GM19240 (cell line): ENCODE measurements at regions not wholly inside any gene's neighbourhood (a gene's known extent, or its start where the extent isn't known, plus 50 kb on each side); places are given as distances from the start of the nearest gene placed in this dataset.

ENCODE experiments used
- DNase-seq: peaks from one replicate; pipeline ENCODE4 v3.0.0; 2011; ENCODE audit warnings: low spot score; ENCODE audit not compliant: insufficient read length

DNA sequence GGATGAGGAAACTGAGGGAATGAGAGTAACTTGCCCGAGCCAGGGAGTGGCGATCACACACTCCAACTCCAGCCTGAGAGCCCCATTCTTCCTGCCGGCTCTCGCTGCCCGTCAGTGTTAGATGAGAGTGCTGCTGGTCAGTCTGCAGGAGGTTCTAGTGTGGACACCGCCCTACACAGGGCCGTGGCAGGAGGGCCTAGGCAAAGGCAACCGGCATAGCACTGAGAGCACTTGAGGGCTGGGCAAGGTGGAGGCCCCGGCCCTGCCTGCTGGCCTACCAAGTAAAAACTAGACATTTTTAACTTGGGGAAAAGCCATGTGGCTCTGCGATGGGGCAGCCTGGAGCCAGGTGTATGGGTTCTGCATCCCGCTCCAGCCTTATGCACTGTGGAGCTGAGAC is 354.8 kb downstream of the SEC14L1 start:
- no peak for DNase-seq

DNA sequence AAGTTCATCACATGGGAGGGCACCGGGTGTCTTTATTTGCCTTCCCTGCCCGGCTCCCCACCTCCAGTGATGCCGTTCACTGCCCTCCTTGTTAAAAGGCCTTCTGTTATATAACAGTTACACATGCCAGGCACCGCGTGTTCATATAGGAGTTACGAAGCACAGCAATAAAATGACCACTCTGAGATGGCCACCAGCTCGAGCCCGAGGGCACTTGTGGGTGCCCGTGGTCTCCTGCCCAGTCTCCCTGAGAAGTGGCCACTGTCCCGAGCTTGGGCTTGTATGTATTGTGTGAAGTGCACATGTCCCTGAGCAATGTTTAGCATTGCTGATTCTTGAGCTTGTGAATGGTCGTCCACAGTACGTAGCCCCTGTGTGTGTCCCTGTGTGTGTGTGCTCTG is 355.6 kb downstream of the SEC14L1 start:
- DNase-seq, result no peak

DNA sequence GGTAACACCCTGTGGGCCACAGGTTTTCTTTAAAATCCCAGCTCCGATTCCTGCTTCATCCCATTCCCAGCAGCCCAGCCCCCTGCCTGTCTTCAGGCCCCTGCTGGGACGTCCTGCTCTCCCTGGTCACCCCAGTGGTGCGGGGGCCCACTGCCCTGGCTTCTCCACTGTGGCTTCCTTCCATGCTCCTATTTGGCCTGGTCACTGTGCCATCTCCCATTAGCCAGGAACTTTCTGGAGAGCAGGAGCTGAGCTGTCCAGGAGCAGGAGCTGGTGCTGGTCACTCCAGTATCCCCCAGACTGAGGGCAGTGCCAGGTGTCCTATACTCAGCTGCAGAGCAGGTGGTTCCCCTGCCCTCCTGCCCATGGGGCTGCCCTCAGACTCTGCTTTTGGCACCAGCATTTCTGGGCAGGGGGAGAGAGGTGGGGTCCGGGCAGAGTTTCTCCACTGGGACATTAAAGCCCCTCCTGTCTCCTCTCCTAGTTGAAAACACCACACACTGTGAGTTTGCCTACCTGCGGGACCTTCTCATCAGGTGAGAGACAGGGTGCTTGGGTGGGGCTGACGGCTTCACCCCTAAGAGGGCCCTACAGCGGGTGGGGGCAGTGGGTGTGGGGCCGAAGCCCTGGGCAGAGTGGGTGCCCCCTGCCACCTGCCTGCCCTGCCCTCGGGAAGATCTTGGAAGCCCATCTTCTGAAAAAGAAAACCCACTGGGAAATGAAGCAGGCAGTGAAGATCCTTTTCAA is 356.2 kb downstream of the SEC14L1 start:
- no peak for DNase-seq

DNA sequence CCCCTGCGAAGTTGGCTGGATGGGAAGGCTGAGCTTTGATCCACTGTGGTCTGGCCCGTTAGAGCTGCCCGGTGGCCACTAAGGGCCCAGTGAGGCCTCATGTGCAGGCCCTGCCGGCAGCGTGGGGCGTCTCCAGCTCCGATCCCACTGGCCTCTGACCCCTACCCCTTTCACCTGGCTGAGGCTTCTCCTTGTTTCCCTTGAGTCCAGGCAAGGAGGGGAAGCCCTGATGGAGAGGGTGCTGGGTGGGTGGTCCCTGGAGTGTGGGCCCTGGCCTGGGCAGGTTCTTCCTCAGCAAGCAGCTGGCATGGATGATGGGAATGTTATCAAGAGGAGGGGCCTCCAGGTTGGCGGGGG is 356.8 kb downstream of the SEC14L1 start:
- DNase-seq, result no peak

DNA sequence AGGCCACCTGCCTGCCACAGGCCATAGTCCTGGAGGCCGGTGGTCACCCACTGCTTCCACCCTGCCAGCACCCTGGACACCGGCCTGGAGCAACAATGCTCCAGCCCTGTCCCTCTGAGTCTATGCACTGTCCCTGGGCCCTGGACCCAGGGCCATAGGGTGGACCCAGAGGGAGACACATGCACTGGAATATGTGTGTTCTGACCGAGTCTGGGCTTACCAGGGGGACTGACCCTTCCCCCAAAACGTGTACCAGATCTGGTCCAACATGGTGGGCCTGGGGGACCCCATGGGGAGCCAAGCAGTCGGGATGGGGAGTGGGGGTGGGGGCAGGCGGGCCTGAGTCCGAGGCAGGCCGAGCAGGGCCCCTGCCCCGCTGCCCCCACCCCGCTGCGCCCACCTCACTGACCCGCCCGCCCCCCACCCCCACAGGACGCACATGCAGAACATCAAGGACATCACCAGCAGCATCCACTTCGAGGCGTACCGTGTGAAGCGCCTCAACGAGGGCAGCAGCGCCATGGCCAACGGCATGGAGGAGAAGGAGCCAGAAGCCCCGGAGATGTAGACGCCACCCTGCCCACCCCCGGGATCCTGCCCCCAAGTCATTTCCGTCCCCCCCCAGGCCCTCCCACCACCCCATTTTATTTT is 357.4 kb downstream of the SEC14L1 start:
- no peak for DNase-seq

DNA sequence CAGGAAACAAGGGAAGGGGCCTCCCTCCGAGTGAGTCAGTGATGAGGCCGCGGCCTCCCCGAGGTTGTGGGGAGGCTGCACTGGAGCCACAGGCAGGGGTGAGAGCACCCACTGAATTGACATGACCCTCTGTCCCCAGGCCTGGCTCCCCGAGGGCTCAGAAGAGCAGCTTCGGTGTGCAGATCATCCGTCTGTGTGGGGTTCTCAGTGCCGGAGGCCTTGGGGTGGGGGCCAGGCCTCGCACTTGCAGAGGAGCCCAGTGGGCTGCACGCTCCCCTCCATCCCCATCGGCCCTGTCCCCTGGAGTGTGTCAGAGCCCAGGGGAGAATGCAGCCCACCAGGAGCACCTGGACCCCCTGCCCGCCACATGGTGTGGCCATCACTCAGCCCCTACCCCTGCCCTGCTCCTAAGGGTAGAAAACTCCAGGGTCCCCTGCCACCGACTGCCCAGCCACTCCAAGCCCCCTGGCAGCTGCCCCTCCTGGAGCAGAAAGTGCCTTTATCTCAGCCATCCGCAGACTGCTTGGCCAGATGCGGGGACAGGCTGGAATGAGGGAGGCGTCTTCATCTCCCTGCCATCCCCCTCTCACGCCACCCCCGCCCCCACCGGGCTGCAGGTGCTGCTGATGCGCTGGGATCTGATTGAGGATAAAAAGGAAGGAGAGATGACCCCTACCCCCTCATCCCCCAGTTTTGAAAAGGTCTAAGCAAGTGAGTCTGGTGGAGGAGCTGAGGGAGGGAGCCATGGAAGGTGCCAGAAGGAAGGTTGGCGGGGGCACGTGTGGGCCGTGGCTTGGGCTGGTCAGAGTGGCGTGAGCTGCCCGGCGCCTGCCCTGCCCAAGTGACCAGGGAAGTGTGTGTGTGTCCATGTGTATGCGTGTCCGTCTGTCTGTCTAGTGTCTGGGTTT is 358.3 kb downstream of the SEC14L1 start:
- DNase-seq, result no peak

DNA sequence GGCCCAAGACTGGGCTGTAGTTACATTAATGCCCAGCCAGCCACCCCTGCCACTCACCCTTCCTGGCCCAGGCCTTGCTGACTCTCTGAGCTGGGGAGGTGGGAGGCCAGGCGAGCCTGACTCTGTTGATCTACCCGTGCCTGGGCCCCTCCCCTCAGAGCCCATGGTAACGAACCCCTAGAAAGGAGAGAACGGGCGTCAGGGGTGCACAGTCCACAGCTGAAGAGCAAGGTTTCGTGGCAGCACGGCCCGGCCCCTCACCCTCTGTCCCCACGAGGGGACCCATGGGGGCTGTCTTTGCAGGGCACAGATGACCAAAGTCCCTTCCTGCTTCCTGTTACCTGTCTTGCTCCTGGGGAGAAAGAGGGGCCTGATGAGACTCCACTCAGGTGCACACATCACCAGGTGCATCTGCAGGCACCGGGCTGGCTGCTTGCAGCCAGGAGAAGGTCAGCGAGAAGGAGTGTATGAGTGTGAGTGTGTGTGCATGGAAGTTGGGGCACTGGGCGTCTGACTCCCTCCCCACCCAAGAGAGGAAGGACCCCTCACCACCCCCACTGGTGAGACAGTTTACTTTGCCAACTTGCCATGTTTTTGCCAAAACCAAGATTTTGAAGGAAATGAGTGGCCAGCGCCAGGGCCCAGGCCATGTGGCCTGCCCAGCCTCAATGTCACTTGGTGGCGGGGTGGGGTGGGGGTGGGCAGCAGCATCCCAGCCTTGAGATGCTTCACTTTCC is 359.1 kb downstream of the SEC14L1 start:
- no peak for DNase-seq

DNA sequence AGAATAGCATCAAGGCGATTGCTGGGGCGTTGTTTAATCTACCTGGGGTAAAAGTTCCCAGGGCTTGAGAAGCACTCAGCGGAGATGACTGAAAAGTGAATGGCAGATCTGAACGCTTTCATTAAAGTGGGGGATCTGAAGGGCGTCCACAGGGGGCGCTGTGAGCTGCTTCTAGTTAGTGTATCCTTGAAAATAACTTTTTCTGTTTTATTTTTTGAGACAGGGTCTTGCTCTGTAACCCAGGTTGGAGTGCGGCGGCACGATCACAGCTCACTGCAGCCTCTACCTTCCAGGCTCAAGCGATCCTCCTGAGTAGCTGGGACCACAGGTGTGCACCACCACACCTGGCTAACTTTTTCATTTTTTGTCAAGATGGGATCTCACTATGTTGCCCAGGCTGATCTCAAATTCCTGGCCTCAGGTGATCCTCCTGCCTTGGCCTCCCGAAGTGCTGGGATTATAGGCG is 360.4 kb downstream of the SEC14L1 start:
- no peak for DNase-seq

DNA sequence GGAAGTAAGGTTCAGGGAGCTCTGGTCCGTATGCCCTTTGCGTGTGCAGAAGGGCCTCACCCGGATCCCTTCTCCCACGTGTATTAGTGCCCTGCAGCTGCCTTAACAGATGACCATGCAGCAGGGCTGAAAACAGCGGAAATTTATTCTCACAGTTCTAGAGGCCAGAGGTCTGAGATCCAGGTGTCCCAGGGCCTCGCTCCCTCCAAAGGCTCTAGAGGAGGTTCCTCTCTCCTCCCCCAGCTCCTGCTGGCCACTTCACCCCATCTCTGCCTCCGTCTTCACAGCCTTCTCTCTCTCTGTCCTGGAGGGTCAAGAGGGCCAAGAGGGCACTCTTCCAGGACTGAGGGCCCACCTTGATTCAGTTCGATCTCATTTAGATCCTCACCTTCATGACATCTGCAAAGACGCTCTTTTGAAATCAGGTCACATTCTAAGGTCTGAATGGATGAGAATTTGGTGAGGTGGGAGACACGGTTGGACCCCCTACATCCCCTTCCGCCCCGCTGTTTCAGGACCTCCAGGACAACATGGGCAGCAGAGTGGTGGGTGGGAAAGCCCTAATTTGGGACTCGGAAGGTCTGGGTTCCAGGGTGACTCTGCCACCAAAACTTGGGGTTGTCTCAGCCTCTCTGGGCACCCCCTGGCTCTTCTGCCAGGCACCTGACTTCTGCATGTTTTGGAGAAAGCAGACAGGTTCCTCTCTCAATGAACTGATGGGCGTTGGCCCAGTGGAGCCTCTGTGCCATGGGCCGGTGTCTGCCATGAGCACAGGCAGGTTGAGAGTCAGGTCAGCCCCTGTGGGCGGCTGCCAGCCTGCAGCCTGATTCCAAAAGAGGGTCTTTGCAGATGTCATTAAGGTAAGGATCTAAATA is 361.2 kb downstream of the SEC14L1 start:
- no peak for DNase-seq

DNA sequence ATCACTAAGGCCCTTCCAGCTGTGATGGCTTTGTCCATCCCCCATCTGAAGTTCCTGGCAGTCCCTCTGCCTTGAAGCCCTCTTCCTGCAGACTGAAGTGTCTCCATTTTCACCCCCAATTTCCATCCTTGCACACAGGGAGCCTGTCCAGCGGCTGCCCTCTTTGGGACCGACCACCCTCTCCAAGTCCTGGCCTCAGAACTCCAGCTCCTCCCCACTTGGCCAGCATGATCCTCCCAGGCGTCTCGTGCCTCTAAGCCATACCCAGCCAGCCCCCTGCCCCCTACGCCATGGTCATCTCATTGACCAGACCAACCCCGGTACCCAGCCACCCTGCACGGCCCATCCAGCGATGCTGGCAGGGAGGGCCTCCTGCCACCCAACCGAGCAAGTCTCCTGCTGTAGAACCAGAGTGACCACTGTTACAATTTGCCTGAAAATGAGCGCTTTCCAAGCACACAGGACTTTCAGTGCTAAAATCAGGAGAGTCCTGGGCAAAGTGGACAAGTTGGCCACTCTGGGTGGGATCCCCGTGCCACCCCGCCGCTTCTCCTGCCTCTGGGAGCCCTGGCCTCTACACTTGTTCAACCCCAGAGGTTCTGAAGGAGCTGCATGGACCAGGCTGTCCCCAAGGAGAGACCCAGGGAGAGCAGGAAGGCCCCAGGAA is 362.0 kb downstream of the SEC14L1 start:
- DNase-seq, result no peak

DNA sequence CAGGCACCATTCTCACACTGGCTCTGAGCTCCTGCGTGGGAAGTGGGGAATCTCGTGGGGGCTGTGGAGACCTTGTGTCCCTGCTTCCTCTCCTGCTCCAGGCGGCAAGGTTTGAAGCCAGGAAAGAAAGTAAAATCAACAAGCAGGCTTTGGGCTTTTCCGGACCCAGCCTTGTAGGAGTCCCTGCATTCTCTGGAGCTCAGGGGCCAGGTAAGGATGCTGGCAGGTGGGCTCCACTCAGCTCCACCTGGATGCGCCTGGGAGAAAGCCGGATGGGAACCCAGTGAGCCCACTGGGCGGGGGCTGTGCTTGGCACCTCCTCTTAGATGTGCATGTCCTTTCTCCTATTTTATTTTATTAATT is 362.5 kb downstream of the SEC14L1 start:
- DNase-seq, result no peak

DNA sequence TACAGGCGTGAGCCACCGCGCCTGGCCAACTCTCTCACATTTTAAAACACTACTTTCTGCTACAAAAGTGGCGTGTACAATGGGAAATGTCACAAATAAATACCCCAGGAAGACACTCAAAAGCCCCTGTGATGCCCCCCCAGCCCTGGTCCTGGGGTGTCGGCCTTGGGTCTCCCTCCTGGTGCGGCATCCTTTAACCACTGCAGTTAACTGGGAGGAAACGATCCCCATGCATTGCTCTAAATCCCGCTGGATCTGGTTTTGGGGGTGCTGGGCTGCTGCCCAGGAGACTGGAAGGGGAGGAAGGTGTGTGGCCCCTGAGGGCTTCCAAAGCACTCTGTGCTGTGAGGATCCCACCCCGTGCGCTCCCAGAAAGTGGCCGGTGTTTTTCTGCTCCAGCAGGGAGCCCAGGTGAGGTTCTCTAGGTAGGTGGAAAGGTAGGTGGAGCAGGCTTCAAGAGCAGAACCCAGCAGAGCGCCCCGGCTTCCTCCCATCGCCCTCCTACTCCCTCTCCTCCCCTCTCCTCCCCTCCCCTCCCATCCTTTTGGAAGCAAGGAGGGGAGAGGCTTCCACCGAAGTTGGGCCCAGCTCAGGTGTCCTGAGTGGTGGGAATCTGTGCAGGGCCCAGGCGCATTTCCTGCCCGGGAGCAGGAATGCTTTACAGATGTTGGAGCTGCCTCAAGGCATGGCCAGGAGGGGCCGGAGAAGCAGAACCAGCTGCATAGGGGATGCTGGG is 363.3 kb downstream of the SEC14L1 start:
- DNase-seq, result no peak

DNA sequence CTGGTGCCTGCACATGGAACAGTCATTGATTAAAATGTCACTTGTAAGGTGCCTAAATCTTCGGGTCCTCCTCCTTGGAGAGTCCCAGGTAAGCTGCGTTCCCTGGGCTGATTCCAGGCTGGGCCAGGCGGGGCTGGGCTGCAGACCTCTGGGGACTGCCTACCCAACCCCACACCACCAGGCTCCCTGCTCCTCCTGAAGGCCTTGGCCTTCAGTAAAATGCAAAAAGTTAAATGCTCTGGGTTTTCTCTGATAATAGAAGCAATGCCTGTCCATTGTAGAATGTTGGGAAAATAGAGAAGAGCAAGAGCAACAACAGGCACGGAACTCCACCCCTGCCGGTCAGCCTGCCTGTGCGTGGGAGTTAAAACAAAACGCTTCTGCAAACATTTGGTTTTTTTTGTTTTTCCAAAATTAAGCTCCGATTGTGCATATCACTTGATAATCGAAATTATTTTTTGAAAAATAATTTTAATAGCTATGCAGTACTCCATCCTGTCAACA is 363.9 kb downstream of the SEC14L1 start:
- no peak for DNase-seq

DNA sequence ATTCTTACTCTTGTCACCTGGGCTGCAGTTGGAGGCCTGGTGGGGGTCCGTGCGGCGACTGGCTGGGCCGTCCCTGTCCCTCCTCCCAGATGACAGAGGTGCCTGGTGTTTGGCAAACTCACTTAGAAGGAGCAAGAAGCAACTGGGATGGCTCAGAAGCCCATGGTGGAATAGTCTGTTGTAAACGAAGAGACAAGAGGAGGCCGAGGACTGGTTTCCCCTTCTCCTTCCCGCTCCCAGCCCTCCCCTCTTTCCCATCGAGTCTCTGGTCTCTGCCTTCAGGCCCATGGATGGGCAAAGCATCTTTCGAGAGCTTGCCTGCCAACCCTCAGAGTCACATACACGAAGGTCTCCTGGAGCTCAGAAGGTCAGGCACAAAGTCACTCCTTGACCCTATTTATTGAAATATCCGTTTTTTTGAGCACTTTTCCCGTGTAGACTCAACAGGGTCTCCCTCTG is 364.4 kb downstream of the SEC14L1 start:
- DNase-seq, result no peak

DNA sequence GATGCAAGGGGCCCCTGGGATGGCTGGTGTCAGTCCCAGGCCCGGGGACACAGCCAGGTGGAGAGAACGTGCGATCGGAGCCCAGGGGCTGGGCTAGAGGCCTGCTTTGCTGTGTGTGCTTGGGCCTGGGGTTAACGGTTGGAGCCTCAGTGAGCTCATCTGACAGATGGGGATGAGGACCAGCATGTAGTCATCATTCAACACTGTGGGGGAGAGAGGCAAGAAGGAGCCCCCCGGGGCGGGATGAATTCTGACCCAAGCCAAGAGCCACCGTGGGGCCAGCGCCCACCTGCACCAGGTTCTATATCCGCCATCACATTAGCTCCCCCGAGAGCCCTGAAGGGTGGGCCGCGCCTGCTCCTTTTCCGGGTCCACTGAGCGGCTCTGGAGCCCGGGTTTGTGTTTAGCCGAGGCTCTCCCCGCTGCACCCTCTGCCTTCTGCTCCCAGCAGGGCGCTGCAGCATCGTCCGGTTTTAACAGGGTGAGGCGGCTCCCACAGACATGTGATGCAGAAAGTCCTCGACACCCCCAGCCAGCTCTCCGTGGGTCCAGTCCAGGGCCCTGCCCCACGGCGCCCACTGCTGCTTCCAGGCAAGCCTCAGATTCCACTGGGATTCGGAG is 365.7 kb downstream of the SEC14L1 start:
- DNase-seq, result no peak

DNA sequence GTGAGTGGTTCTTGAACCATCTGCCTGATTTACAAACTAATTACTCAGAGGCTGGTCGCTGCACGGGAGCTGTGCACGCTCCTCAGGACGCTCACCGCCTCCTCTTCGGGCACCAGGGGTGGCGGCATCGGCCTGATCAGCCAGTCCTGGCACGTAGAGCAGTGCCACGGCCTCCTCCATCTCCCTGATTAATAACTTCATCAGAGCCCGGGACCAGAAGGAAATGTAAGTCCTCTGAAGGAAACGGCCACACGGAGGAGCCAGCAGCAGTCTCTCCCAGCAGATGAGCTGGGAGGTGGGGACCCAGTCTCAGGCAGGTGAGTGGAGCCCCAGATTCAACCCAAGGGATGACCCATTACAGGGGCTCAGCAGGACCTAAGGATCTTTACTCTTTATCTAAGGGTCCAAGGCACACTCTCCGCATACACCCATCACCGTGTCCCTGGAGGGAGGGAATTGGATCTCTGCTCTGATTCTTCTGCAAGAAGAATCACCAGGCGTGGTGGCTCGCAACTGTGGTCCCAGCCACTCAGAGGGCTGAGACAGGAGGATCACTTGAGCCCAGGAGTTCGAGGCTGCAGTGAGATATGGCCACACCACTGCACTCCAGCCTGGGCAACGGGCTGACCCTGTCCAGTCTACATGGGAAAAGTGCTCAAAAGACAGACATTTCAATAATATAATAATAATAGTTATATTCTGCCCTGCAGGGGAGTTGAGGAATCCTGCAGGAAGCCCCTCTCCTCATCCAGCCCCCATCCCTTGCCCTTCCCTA is 366.5 kb downstream of the SEC14L1 start:
- DNase-seq, result no peak

DNA sequence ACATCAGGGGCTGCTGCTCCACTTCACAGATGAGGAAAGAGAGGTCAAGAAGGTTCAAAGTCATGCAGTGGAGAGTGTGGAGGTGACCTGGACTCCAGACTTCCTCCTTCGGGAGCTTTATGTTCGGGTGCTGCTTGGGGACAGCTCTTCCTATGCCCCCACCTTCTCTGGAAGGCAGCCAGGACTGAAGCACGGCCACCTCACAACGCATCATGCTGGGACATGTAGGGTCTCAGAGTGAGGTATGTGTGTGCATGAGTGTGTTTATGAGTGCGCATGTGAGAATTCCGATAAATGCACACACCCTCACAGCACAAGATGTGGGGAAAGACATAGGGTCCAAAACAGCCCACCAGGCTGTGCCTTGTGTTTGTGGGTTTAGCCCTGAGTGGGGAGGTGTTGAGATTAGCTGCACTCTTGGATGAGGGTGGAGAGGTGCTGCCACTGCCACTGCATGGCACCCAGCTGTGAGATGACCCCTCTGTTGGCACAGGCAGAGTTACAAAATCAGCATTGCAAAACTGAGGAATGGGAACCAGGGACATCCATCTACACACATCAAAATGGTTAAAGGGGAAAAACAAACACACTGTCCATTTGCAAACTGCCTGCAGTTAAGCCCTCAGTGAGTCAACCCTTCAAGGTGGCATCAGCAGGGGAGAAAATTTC is 367.4 kb downstream of the SEC14L1 start:
- no peak for DNase-seq
